Subcutaneous abdominal adipose tissue (tissue), 5 donors: ENCODE measurements at regions not wholly inside any gene's neighbourhood (a gene's known extent, or its start where the extent isn't known, plus 50 kb on each side); places are given as distances from the start of the nearest gene placed in this dataset.

Experiments
- H3K27ac ChIP-seq: one replicate; pipeline ENCODE4 v1.7.0; 2013; ENCODE audit warnings: low read depth, mild to moderate bottlenecking, inconsistent platforms, low read length, moderate library complexity
- H3K27me3 ChIP-seq, 5 donors: one replicate each; pipeline ENCODE4 v1.7.0; 2013; ENCODE audit warnings: low read length in 5 of 5, inconsistent platforms in 1 of 5; ENCODE audit not compliant: control insufficient read depth in 5 of 5, insufficient read depth in 4 of 5
- H3K36me3 ChIP-seq, 5 donors: one replicate each; pipeline ENCODE4 v1.7.0; 2013; ENCODE audit warnings: low read length in 5 of 5; ENCODE audit not compliant: control insufficient read depth in 5 of 5, insufficient read depth in 5 of 5
- H3K4me1 ChIP-seq, 5 donors: one replicate each; pipeline ENCODE4 v1.7.0; 2013; ENCODE audit warnings: low read length in 5 of 5, mild to moderate bottlenecking in 3 of 5, moderate library complexity in 1 of 5; ENCODE audit not compliant: control insufficient read depth in 5 of 5, insufficient read depth in 5 of 5
- H3K4me3 ChIP-seq, 5 donors: one replicate each; pipeline ENCODE4 v1.7.0; 2013; ENCODE audit warnings: low read length in 5 of 5, low read depth in 1 of 5
- H3K9ac ChIP-seq, 5 donors: one replicate each; pipeline ENCODE4 v1.7.0; 2013; ENCODE audit warnings: low read length in 5 of 5, mild to moderate bottlenecking in 4 of 5, moderate library complexity in 3 of 5
- H3K9me3 ChIP-seq, 5 donors: one replicate each; pipeline ENCODE4 v1.7.0; 2013; ENCODE audit warnings: low read length in 5 of 5; ENCODE audit not compliant: control insufficient read depth in 5 of 5
- donor health status: healthy.
- donor health status: healthy.
- donor health status: healthy.
- donor health status: healthy.
- donor health status: healthy.

DNA sequence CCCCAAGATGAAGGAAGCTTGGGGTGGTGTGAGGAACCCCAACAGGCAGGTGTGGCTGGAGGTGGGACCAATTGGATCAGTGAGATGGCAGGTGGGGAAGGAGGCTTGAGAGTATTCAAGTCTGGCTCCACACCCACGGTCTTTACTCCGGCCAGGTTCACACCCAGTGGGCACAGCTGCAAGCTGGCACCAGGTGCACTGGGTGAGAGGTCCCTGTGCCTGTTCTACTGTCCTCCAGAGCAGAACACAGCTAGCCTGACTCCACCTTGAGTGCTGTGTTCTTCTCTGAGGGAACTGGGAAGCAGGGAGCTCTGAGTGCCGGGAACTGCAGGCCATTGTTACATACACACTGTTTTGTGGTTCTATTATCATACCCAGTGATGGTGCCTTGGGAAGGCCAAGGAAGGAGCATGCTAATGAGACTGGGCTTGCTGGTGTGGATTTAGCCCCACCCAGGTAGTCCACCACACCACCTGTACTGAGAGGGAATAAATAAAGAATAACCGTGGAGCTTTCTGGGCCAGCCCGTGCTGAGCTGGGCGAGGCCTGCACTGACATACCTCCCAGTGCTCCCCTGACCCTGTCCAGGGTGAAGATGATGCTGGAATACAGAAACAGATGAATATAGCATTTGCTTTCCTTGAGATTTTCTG lies 93.4 kb downstream of the ABHD5 start:
- Histone ChIP-seq H3K9me3 (peaks cover 0 to 9% (median 2%) of the 10 kb centered on the region in 5 donors), H3K4me3 (no peak overlapping the region)

DNA sequence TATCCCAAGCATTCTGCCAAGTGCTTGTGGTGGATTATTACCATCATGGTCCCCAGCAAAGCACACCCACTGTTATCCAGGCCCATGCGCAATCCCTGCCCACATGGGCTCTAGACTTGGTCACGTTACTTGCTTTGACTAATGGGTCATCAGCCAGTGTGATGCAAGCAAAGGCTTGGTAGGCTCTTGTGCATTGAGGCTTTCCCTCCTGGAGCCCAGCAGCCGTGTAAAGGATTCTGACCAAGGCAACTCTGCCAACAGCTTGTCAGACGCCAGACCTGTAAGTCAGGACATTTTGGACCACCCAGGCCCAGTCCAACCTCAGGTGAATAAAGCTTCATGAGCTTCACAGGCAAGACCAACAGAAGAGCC lies 93.9 kb downstream of the ABHD5 start:
- H3K4me3 ChIP-seq: no peak overlapping the region
- H3K9me3 ChIP-seq: peaks cover 0 to 9% (median 2%) of the 10 kb centered on the region in 5 donors
- H3K27ac ChIP-seq: no peak overlapping the region
- no peak overlapping the region for H3K9ac ChIP-seq
- no peaks in the 10 kb centered on the region for H3K36me3 ChIP-seq
- no peaks in the 10 kb centered on the region for H3K27me3 ChIP-seq
- no peaks in the 10 kb centered on the region for H3K4me1 ChIP-seq

More for the DNA sequence above, 93.4 kb downstream of the ABHD5 start:
- Histone ChIP-seq H3K27ac (no peak overlapping the region), H3K27me3 (no peaks in the 10 kb centered on the region), H3K4me1 (no peaks in the 10 kb centered on the region), H3K9ac (no peak overlapping the region), H3K36me3 (no peaks in the 10 kb centered on the region)

DNA sequence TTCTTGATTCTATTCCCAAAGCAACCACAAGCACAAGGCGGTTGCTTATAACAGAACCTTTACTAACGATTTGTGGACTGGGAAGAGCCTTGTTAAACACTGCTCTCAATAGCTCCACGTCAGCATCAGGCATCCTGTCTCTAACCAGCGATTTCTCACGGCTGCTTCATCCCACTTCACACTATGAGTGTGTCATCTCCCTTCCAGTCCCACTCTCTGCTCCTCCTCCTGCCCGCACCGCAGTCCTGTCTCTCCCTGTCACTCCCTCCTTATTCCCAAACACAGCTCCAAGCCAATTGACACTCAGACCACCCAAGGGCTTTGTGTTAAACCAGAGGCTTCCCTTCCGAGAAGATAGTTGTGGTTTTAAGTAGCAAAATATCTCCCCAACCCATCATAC lies 94.8 kb downstream of the ABHD5 start:
- H3K4me1 ChIP-seq: no peaks in the 10 kb centered on the region
- no peak overlapping the region for H3K4me3 ChIP-seq

DNA sequence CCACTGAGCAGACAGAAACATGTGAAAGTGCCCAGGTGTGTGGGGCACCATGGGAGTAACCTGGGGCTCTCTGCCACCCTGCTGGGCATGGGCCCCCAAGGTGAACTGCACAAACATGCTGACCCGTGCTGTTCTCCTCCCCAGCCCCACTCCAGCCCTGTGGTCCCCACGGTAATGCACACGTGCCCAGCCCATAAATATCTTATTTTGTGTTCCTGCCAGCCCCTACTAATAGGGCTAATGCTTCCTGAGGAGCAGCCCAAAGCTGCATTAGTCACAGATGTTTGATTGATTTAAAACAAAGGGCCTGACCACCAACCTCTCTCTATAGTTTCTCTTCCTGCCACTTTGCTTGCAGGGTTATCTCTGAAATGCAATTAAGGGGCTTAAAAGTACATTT lies 95.4 kb downstream of the ABHD5 start:
- peaks cover 0 to 2% (median 0%) of the 10 kb centered on the region in 5 donors for H3K27me3 ChIP-seq
- no peak overlapping the region for H3K9ac ChIP-seq
- H3K36me3 ChIP-seq: no peaks in the 10 kb centered on the region
- no peak overlapping the region for H3K4me3 ChIP-seq
- no peaks in the 10 kb centered on the region for H3K4me1 ChIP-seq
- H3K27ac ChIP-seq: no peak overlapping the region
- H3K9me3 ChIP-seq: peaks cover 0 to 9% (median 2%) of the 10 kb centered on the region in 5 donors

More for the DNA sequence above, 94.8 kb downstream of the ABHD5 start:
- H3K27me3 ChIP-seq: no peaks in the 10 kb centered on the region
- no peak overlapping the region for H3K9ac ChIP-seq
- H3K27ac ChIP-seq: no peak overlapping the region
- H3K9me3 ChIP-seq: peaks cover 0 to 9% (median 2%) of the 10 kb centered on the region in 5 donors
- H3K36me3 ChIP-seq: no peaks in the 10 kb centered on the region

DNA sequence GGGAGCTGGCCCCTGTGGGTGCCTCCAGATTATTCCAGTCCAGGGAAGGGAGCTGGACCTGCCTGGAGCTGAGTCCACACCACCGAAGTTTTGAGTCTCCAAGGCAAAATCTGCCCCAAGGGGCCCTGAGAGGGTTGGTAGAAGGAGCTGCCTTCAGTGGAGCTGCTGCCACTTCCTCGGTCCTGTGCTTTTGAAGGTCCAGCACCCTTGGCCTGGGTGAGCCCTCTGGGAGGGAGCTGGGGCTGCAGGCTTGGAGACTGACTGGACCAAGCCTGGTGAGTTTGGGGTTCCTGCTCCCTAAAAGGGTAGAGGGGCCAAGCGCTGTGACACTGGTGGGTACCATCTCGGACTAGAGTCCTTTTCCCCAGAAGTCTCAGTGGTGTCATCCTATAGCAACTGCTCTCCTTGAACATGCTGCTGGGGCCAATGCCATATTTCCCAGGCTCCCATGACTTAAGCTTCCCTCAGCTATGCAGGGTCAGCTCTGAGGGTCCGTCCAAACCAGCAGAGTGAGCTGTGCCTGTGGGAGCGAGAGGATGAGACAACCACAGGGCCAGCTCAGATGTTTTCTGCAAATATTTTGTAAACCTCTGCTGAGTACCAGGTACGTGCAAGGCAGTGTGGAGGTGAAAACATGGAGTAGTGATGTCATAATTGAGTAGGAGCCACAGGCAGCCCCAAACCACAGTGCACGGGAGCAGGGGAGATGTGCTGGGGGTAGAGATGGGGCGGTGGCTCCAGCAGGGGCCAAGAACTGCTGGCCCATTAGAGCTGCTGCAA lies 96.0 kb downstream of the ABHD5 start:
- Histone ChIP-seq H3K4me1 (peaks cover 0 to 5% (median 0%) of the 10 kb centered on the region in 5 donors), H3K4me3 (no peak overlapping the region), H3K9ac (no peak overlapping the region), H3K27ac (no peak overlapping the region), H3K36me3 (no peaks in the 10 kb centered on the region), H3K27me3 (peaks cover 0 to 2% (median 0%) of the 10 kb centered on the region in 5 donors), H3K9me3 (peaks cover 0 to 9% (median 2%) of the 10 kb centered on the region in 5 donors)

DNA sequence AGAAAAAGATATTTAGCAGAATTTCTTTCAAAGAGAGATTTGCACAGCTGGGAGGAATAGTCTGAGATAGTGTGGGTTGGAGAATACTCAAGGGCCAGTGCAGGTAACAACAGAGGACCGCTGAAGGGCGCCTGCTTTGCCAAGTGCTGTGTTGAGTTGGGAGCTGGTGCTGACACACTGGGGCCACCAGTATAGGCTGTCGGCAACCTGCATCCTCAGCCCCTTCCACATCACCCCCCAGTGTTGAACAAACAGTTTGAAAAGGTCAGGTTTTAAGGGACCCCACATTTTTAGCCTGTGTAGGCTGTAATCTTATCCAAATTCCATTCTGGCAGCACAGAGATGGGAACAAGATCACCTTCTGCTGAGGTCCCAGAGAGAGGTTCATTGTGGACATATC lies 96.6 kb downstream of the ABHD5 start:
- Histone ChIP-seq H3K9ac (no peak overlapping the region), H3K9me3 (peaks cover 0 to 9% (median 2%) of the 10 kb centered on the region in 5 donors), H3K27ac (no peak overlapping the region), H3K27me3 (peaks cover 0 to 2% (median 0%) of the 10 kb centered on the region in 5 donors), H3K4me1 (peaks cover 0 to 12% (median 0%) of the 10 kb centered on the region in 5 donors), H3K4me3 (no peak overlapping the region), H3K36me3 (no peaks in the 10 kb centered on the region)

DNA sequence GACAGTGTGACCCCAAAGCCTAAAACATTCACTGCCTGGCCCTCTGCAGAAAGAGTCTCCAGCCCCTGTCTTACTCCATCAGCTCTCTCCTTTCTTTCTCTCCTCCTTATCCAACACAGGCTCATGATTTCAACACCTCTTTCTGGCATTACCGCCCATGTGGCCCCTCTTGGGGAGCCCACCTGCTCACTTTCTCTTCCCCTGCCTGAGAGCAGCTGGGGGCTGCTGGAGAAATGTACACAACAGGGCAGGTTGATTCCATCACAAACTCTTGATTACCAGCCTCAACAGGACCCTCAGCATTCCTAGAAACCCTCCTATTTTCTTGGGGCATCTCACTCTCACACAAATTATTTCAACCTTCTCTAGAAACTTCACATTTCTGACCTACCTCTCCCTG lies 98.3 kb downstream of the ABHD5 start:
- Histone ChIP-seq H3K4me1 (peaks cover 0 to 20% (median 6%) of the 10 kb centered on the region in 5 donors), H3K27ac (no peak overlapping the region), H3K9ac (no peak overlapping the region), H3K9me3 (peaks cover 0 to 9% (median 2%) of the 10 kb centered on the region in 5 donors), H3K27me3 (peaks cover 0 to 2% (median 0%) of the 10 kb centered on the region in 5 donors), H3K36me3 (no peaks in the 10 kb centered on the region), H3K4me3 (no peak overlapping the region)

DNA sequence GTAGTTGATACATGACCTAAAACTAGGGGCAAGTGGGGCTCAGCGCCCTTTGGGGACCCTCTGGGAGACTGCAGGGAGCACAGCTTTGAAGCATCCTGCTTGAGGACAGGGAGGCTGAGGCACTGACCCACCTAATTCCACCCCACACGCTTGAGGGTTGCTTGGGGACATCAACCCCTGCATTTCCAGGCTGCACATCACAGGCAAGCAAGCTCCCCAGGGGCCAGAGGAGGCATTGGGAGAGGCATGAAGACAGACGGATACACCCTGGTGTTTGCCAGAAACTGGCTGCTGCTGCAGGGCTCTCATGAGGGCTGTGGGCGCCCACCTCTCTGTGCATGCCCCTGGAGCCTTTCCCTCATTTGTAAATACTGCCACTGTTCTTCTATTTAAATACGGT lies 99.3 kb downstream of the ABHD5 start:
- peaks cover 0 to 2% (median 0%) of the 10 kb centered on the region in 5 donors for H3K27me3 ChIP-seq
- no peak overlapping the region for H3K4me3 ChIP-seq
- no peak overlapping the region for H3K27ac ChIP-seq
- peaks cover 0 to 4% (median under 1%) of the 10 kb centered on the region in 5 donors for H3K9me3 ChIP-seq
- peaks cover 0 to 20% (median 6%) of the 10 kb centered on the region in 5 donors for H3K4me1 ChIP-seq
- H3K36me3 ChIP-seq: no peaks in the 10 kb centered on the region
- H3K9ac ChIP-seq: no peak overlapping the region

DNA sequence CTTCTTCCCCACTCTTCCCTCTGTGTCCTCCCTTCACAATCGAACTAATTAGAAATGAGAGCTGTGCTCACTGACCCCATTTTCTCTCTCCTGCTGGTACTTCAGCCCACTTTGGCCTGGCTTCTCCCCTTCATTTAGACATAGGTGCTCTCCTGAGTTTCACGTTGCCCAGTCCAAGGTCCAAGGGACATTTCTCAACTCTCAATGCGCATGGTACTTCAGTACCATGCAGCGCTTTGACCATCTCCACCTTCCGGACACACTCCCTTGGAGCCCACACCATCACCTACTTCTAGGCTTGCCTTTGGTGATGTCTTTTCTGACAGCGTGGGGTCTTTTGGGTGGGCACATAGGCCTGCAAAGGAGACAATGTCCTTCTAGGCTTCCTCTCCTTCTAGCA lies 99.7 kb downstream of the ABHD5 start:
- Histone ChIP-seq H3K9ac (no peak overlapping the region), H3K36me3 (no peaks in the 10 kb centered on the region), H3K4me1 (peaks cover 0 to 20% (median 6%) of the 10 kb centered on the region in 5 donors), H3K9me3 (peaks cover 0 to 4% (median 0%) of the 10 kb centered on the region in 5 donors), H3K27me3 (peaks cover 0 to 2% (median 0%) of the 10 kb centered on the region in 5 donors), H3K27ac (no peak overlapping the region), H3K4me3 (no peak overlapping the region)

DNA sequence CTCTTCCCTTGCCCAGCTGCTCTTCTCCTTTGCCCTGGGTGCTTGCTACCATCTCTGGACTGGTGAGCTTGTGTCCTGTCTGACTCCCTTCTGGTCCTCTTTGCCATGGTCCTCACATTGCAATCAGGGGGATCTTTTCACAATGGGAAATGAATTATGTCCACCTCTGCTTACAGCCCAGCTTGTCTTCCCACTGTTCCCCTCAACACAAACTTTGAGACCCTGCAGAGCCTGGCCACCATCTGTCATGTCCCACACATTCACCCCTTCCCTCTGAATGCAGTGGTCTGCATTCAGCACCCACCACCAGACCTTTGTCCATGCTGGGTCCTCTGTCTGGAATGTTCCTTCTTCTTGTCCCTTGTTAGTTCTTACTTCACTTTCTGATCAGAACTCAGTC lies 100.5 kb downstream of the ABHD5 start:
- Histone ChIP-seq H3K36me3 (no peaks in the 10 kb centered on the region), H3K4me1 (peaks cover 0 to 20% (median 6%) of the 10 kb centered on the region in 5 donors), H3K9ac (no peak overlapping the region), H3K27ac (no peak overlapping the region), H3K9me3 (peaks cover 0 to 4% (median 0%) of the 10 kb centered on the region in 5 donors), H3K27me3 (peaks cover 0 to 2% (median 0%) of the 10 kb centered on the region in 5 donors), H3K4me3 (no peak overlapping the region)
